Stimulated activated CD4-positive, alpha-beta T cell treated with anti-CD3 and anti-CD28 coated beads, Interleukin-4, amount 100 ng/mL, for 1 hour (primary cell): ENCODE measurements at regions not wholly inside any gene's neighbourhood (a gene's known extent, or its start where the extent isn't known, plus 50 kb on each side); places are given as distances from the start of the nearest gene placed in this dataset.

Experiments used
- DNase-seq: peaks from one replicate; pipeline ENCODE4 v3.0.0-alpha.2; 2020

DNA sequence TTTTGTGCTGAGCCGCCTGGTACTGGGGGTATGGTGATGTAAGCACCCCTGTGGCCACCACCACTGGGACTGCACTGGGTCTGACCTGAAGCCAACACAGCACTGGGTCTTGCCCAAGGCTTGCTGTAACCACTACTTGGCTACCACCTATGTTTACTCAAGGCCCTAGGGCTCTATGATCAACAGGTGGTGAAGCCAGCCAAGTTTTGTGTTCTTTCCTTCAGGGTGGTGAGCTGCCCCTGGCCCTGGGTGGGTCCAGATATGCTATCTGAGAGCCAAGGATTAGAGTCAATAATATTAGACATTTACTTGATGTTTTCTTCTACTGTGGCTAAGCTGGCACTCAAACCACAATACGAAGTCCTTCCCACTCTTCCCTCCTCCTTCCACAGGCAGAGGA lies 55.1 kb upstream of the PAGE4 start:
- DNase-seq: no peak

DNA sequence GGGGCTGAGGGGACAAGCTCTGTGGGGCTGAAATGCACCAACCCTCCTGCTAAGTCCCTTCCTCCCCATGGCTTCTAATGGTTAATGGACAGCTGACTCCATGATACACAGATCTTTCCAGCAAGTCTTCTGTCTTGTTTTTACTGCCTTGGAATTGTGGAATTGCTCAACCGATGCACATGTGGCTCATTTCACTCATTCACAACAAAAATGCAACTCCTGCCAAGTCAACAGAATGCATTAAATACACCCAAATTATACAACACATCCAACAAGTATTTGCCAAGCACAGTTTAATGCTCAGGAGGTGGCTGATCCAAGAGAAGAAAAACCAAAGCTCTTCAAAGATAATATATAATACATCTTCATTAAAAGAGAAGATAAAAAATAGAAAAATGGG lies 61.9 kb upstream of the PAGE4 start:
- DNase-seq: no peak

DNA sequence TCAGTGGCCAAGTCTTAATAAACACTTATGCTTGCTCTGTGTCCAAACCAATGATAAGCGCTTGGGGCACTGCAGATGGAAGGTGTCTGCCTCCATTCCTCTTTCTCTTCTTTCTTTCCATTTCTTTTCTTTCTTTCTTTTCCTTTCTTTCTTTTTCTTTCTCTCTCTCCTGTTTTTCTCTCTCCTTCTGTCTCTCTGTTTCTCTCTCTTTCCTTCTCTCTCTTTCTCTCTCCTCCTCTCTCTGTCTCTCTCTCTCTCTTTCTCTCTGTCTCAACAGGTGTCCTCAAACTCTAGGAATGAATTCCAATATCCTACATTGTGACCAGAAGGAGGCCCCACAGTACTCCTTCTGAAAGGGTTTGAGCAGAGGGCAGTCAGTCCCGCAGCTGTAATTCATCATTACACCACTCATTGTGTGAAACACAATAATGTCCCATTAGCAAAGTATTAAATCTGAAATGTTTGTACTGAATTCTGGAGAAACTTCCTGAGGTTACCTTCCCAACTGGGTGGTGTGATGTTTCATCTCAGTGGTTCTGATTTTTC lies 66.5 kb upstream of the PAGE1 start:
- no peak for DNase-seq

DNA sequence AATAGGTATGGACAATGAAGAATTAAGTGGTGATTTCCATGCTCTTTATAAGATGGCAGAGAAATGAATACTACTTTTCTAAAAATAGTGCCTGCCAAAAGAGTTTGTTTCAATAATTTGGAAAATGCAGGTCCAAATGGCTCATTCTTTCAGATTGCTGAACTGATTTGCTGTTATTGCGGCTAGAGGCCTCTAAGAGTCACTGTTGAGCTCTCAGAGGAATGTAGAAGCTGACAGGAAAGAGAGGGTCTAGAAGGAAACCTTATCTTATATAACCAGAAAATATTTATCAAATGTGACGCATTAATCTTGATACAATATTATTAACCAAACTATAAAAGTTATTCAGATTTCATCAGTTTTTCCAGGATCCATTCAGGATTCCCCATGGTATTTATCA lies 65.7 kb upstream of the PAGE1 start:
- no peak for DNase-seq

DNA sequence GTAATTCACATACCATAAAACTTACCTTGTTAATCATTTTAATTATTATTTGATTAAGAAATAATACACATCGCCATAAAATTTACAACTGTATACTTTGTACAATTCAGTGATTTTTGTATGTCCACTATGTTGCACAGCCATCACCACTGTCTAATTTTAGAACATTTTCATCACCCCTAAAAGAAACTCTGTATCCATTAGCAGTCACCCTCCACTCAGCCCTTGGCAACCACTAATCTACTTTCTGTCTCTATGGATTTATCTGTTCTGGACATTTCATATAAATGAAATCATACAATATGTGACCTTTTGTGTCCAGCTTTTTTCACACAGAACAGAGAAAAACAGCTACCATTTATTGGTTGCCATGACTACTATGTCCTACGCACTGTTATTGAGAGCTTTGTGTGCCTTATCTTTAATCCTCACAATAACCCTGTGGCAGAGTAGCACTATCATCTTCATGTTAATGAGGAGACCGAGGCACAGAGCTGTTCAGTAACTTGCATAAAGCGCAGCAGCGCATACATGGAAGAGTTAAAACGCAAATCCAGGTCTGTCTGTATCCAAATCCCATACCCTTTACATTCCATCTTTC lies 64.6 kb upstream of the PAGE1 start:
- DNase-seq: no peak

DNA sequence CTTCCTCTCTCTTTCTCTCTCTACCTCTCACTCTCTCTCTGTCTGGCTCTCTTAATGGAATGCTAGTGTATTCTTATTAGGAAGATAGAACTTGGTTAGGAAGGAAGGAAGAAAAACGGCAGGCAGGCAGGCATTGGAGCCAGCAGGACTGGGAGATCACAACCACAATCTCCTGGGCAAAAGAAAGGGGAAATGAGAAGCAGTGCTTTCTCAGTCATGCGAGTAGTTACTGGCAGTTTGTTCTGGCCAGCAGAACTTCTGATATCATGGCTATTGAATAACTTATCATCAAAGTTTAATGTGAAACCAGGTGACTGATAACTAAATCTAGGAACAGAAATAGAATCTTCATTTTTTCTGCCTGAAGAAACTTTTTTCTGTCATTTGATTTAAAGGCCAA lies 60.9 kb upstream of the PAGE1 start:
- DNase-seq: no peak

- DNase-seq: peak; percentile 39
Measured at GRCh38 chrX:49754233-49754857, 58.6 kb upstream of the PAGE1 start.

GRCh38 chrX:49753691-49754090 lies 57.9 kb upstream of the PAGE1 start:
- DNase-seq: no peak

DNA sequence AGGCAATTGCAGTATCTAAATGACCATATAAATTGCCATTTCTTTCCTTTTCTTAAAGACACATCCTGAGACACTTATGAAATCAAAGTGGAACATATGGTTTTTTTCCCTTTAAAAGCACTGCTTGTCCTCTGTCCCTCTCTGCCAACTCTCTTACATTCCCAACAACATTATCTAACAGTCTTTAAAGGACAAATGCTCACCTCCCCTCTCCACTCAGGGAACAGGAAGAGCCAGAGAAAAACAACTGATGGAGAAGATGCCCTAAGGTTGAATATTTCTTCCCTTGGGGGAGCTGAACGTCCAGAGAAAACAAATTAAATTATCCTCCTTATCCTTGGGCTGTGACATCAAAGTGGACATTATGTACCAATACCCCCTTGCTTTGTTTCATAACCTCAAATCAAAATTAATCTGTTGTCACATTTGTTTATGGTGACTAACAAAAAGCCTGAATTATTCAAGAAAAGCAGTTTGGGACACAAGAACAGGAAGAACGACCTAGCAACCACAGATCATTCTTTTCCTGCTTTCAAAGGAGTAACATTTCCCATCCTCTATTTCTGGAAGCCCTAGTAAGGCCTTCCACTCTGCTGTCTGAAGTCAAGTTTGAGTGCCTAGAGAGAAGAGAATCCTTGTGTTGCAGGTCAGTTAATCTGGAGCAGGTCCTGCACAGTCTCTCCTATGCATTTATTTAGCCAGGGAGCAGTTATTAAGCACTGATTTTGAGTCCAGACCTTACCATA lies 52.6 kb upstream of the PAGE1 start:
- DNase-seq: no peak

GRCh38 chrX:49746306-49746705 lies 50.5 kb upstream of the PAGE1 start:
- DNase-seq: no peak
